ENCODE measurements at regions not wholly inside any gene's neighbourhood (a gene's known extent, or its start where the extent isn't known, plus 50 kb on each side); places are given as distances from the start of the nearest gene placed in this dataset.

- H3K4me1 ChIP-seq (ENCODE audit: control insufficient read depth in 2 of 3, insufficient read depth in 2 of 3, low read depth in 1 of 3, low read length in 3 of 3) = peaks cover 0 to 4% (median 4%) of the 10 kb centered on the region in 3 donors
- H3K36me3 ChIP-seq (ENCODE audit: control insufficient read depth in 2 of 3, insufficient read depth in 3 of 3, low read length in 3 of 3) = no peaks in the 10 kb centered on the region
- H3K27me3 ChIP-seq (ENCODE audit: control insufficient read depth, insufficient read depth, low read length) = no peaks in the 10 kb centered on the region
- intact Hi-C loops (cut with DNase I) = no loop called here
- TF ChIP-seq CTCF (IDR thresholded peaks at IDR 0.05; ENCODE audit: borderline replicate concordance, extremely low read depth, insufficient read depth) = no peak
- DNase-seq = peak in 4 of 5 donors; percentile 57 to 91 (median 76)
- peak overlapping the region in 2 of 3 donors; percentile 11 to 34 for H3K4me3 ChIP-seq (ENCODE audit: low read length in 3 of 3)
- FAIRE-seq = peak; percentile 83
- H3K27ac ChIP-seq (ENCODE audit: low read depth in 2 of 2, low read length in 2 of 2) = peak overlapping the region; percentile 32 to 34
- H3K9me3 ChIP-seq (ENCODE audit: control insufficient read depth in 2 of 3, insufficient read depth in 1 of 3, low read length in 3 of 3) = no peaks in the 10 kb centered on the region
- H3K9ac ChIP-seq (ENCODE audit: low read length in 3 of 3) = no peak overlapping the region
Observed at GRCh38 chr3:150278843-150279381, 129.2 kb upstream of the TSC22D2 start.

- no peak overlapping the region for H3K9ac ChIP-seq (ENCODE audit: low read length in 3 of 3)
- no peak overlapping the region for H3K4me3 ChIP-seq (ENCODE audit: low read length in 3 of 3)
- no peaks in the 10 kb centered on the region for H3K27me3 ChIP-seq (ENCODE audit: control insufficient read depth, insufficient read depth, low read length)
- H3K36me3 ChIP-seq (ENCODE audit: control insufficient read depth in 2 of 3, insufficient read depth in 3 of 3, low read length in 3 of 3) = no peaks in the 10 kb centered on the region
- FAIRE-seq (no peak), DNase-seq (peak in 2 of 5 donors; percentile 34 to 56)
- H3K4me1 ChIP-seq (ENCODE audit: control insufficient read depth in 2 of 3, insufficient read depth in 2 of 3, low read depth in 1 of 3, low read length in 3 of 3) = peaks cover 0 to 4% (median 4%) of the 10 kb centered on the region in 3 donors
- intact Hi-C loops (cut with DNase I) = no loop called here
- no peak overlapping the region for H3K27ac ChIP-seq (ENCODE audit: low read depth in 2 of 2, low read length in 2 of 2)
- TF ChIP-seq CTCF (IDR thresholded peaks at IDR 0.05; ENCODE audit: borderline replicate concordance, extremely low read depth, insufficient read depth) = no peak
- no peaks in the 10 kb centered on the region for H3K9me3 ChIP-seq (ENCODE audit: control insufficient read depth in 2 of 3, insufficient read depth in 1 of 3, low read length in 3 of 3)
Observed at GRCh38 chr3:150278195-150278594, 129.9 kb upstream of the TSC22D2 start.

GRCh38 chr3:150277444-150277843, 130.7 kb upstream of the TSC22D2 start:
- Histone ChIP-seq H3K4me1 (ENCODE audit: control insufficient read depth in 2 of 3, insufficient read depth in 2 of 3, low read depth in 1 of 3, low read length in 3 of 3) (peaks cover 0 to 4% (median 4%) of the 10 kb centered on the region in 3 donors), H3K27ac (ENCODE audit: low read depth in 2 of 2, low read length in 2 of 2) (no peak overlapping the region), H3K4me3 (ENCODE audit: low read length in 3 of 3) (no peak overlapping the region), H3K27me3 (ENCODE audit: control insufficient read depth, insufficient read depth, low read length) (no peaks in the 10 kb centered on the region), H3K36me3 (ENCODE audit: control insufficient read depth in 2 of 3, insufficient read depth in 3 of 3, low read length in 3 of 3) (no peaks in the 10 kb centered on the region), H3K9me3 (ENCODE audit: control insufficient read depth in 2 of 3, insufficient read depth in 1 of 3, low read length in 3 of 3) (no peaks in the 10 kb centered on the region), H3K9ac (ENCODE audit: low read length in 3 of 3) (no peak overlapping the region)
- no peak for FAIRE-seq
- intact Hi-C loops (cut with DNase I) = no loop called here
- TF ChIP-seq CTCF (IDR thresholded peaks at IDR 0.05; ENCODE audit: borderline replicate concordance, extremely low read depth, insufficient read depth) = no peak
- no peak for DNase-seq

GRCh38 chr3:150275941-150276340, 132.2 kb upstream of the TSC22D2 start:
- Histone ChIP-seq H3K27me3 (ENCODE audit: control insufficient read depth, insufficient read depth, low read length) (no peaks in the 10 kb centered on the region), H3K36me3 (ENCODE audit: control insufficient read depth in 2 of 3, insufficient read depth in 3 of 3, low read length in 3 of 3) (no peaks in the 10 kb centered on the region), H3K9me3 (ENCODE audit: control insufficient read depth in 2 of 3, insufficient read depth in 1 of 3, low read length in 3 of 3) (no peaks in the 10 kb centered on the region), H3K9ac (ENCODE audit: low read length in 3 of 3) (no peak overlapping the region), H3K4me3 (ENCODE audit: low read length in 3 of 3) (no peak overlapping the region), H3K4me1 (ENCODE audit: control insufficient read depth in 2 of 3, insufficient read depth in 2 of 3, low read depth in 1 of 3, low read length in 3 of 3) (peaks cover 0 to 4% (median 4%) of the 10 kb centered on the region in 3 donors), H3K27ac (ENCODE audit: low read depth in 2 of 2, low read length in 2 of 2) (no peak overlapping the region)
- no peak for DNase-seq
- FAIRE-seq = no peak
- intact Hi-C loops (cut with DNase I) = no loop called here
- no peak for TF ChIP-seq CTCF (IDR thresholded peaks at IDR 0.05; ENCODE audit: borderline replicate concordance, extremely low read depth, insufficient read depth)

Data from kidney (tissue), 13 donors.